GM23338 (cell line): ENCODE measurements at regions not wholly inside any gene's neighbourhood (a gene's known extent, or its start where the extent isn't known, plus 50 kb on each side); places are given as distances from the start of the nearest gene placed in this dataset.

Experiments
- ATAC-seq: fragments of 200-7000 bp; cut with Tn5 transposase; 3 replicates; pipeline ENCODE4 v1.9.1; 2020
- DNase-seq: peaks from one replicate; pipeline ENCODE4 v3.0.0-alpha.2; 2015; ENCODE audit warnings: low spot score
- H2AFZ ChIP-seq: fragments of 200-600 bp; sonication (generic); 2 replicates; pipeline ENCODE4 v1.8.0; 2016; ENCODE audit warnings: antibody characterized with exemption, mild to moderate bottlenecking, moderate library complexity
- H3F3A ChIP-seq: fragments of 200-600 bp; sonication (generic); replicated peaks from 2 replicates; pipeline ENCODE4 v1.8.0; 2017; ENCODE audit warnings: antibody characterized with exemption, mixed run types, low read depth
- H3K27ac ChIP-seq: fragments of 200-600 bp; sonication (generic); 2 replicates; pipeline ENCODE4 v1.6.1; 2016; ENCODE audit warnings: low read depth
- H3K27me3 ChIP-seq: fragments of 200-600 bp; sonication (generic); 2 replicates; pipeline ENCODE4 v1.8.0; 2016; ENCODE audit warnings: mild to moderate bottlenecking, mixed run types, moderate library complexity; ENCODE audit not compliant: insufficient read depth
- H3K36me3 ChIP-seq: fragments of 200-600 bp; sonication (generic); 2 replicates; pipeline ENCODE4 v1.8.0; 2016; ENCODE audit warnings: mild to moderate bottlenecking; ENCODE audit not compliant: insufficient read depth
- H3K4me1 ChIP-seq: fragments of 200-600 bp; sonication (generic); 2 replicates; pipeline ENCODE4 v1.8.0; 2016; ENCODE audit warnings: mild to moderate bottlenecking, moderate library complexity; ENCODE audit not compliant: insufficient read depth
- H3K4me2 ChIP-seq: fragments of 200-600 bp; sonication (generic); 2 replicates; pipeline ENCODE4 v1.7.1; 2017; ENCODE audit warnings: mixed run types
- H3K4me3 ChIP-seq: fragments of 200-600 bp; sonication (generic); 2 replicates; pipeline ENCODE4 v1.6.1; 2016; ENCODE audit warnings: mixed run types
- H3K79me2 ChIP-seq: fragments of 200-600 bp; sonication (generic); replicated peaks from 2 replicates; pipeline ENCODE4 v1.8.0; 2017; ENCODE audit warnings: mild to moderate bottlenecking; ENCODE audit not compliant: insufficient read depth
- H3K9me2 ChIP-seq: fragments of 200-600 bp; sonication (generic); 2 replicates; pipeline ENCODE4 v1.8.0; 2017; ENCODE audit not compliant: insufficient read depth
- H4K20me1 ChIP-seq: fragments of 200-600 bp; sonication (generic); replicated peaks from 2 replicates; pipeline ENCODE4 v1.8.0; 2017; ENCODE audit warnings: mild to moderate bottlenecking; ENCODE audit not compliant: insufficient read depth
- H3K27ac Mint-ChIP-seq: 2 replicates; pipeline ENCODE4 v1.8.0; 2020; ENCODE audit warnings: inconsistent platforms, mild to moderate bottlenecking, moderate library complexity, mixed read lengths
- H3K27me3 Mint-ChIP-seq: 3 replicates; pipeline ENCODE4 v1.8.0; 2022; ENCODE audit warnings: low read depth, mild to moderate bottlenecking, moderate library complexity, mixed read lengths, inconsistent platforms; ENCODE audit not compliant: insufficient read depth, poor library complexity
- H3K36me3 Mint-ChIP-seq: 3 replicates; pipeline ENCODE4 v1.8.0; 2021; ENCODE audit warnings: low read depth, mild to moderate bottlenecking, inconsistent platforms, moderate library complexity, mixed read lengths
- H3K4me1 Mint-ChIP-seq: 3 replicates; pipeline ENCODE4 v1.8.0; 2020; ENCODE audit warnings: mild to moderate bottlenecking, inconsistent platforms, mixed read lengths
- H3K4me3 Mint-ChIP-seq: 3 replicates; pipeline ENCODE4 v1.8.0; 2021; ENCODE audit warnings: moderate library complexity, mild to moderate bottlenecking, inconsistent platforms, mixed read lengths
- H3K9me3 Mint-ChIP-seq: 3 replicates; pipeline ENCODE4 v1.8.0; 2020; ENCODE audit warnings: moderate library complexity, mild to moderate bottlenecking, inconsistent platforms, mixed read lengths
- CREB1 ChIP-seq: fragments of 250-450 bp; sonication (Bioruptor Pico); IDR thresholded peaks from 2 replicates; pipeline ENCODE4 v1.5.0; 2020; ENCODE audit warnings: low read depth, mild to moderate bottlenecking, moderate library complexity
- EZH2 ChIP-seq: fragments of 200-600 bp; sonication (generic); IDR thresholded peaks from one replicate; pipeline ENCODE4 v1.8.0; 2017; ENCODE audit warnings: antibody characterized with exemption, mild to moderate bottlenecking, low read depth; ENCODE audit not compliant: unreplicated experiment
- EZH2phosphoT487 ChIP-seq: fragments of 200-600 bp; sonication (generic); IDR thresholded peaks from one replicate; pipeline ENCODE4 v1.8.1; 2018; ENCODE audit warnings: antibody characterized with exemption; ENCODE audit not compliant: unreplicated experiment
- JUNB ChIP-seq: IDR thresholded peaks from one replicate; pipeline ENCODE4 v1.6.1; 2016; ENCODE audit warnings: antibody characterized with exemption; ENCODE audit not compliant: unreplicated experiment
- NANOG ChIP-seq: IDR thresholded peaks from 2 replicates; pipeline ENCODE4 v1.6.1; 2016; ENCODE audit warnings: antibody characterized with exemption, borderline replicate concordance
- POLR2AphosphoS5 ChIP-seq: IDR thresholded peaks from 2 replicates; pipeline ENCODE4 v1.6.1; 2016; ENCODE audit warnings: antibody characterized with exemption, low read depth
- ZNF114 ChIP-seq: fragments of 250-450 bp; sonication (Bioruptor Pico); IDR thresholded peaks from 2 replicates; pipeline ENCODE4 v1.5.0; 2020; ENCODE audit warnings: mild to moderate bottlenecking, moderate library complexity
- ZNF462 ChIP-seq: fragments of 250-450 bp; sonication (Bioruptor Pico); IDR thresholded peaks from 2 replicates; pipeline ENCODE4 v1.5.0; 2020; ENCODE audit warnings: mild to moderate bottlenecking, moderate library complexity
- TF ChIP-seq, protein P1 (sequence below), 2 experiments: fragments of 200-600 bp in 1 of 2; sonication (generic) in 1 of 2; conservative IDR thresholded peaks; 2 replicates each; pipeline versions ENCODE4 v1.5.1 to v1.6.1; 2016 to 2017; ENCODE audit warnings: antibody characterized with exemption in 2 of 2, low read depth in 2 of 2, mild to moderate bottlenecking in 2 of 2, moderate library complexity in 1 of 2
- TF ChIP-seq, protein P2 (sequence below): IDR thresholded peaks from 2 replicates; pipeline ENCODE4 v1.6.1; 2016; ENCODE audit warnings: antibody characterized with exemption
- TF ChIP-seq, protein P3 (sequence below): IDR thresholded peaks from one replicate; pipeline ENCODE4 v1.6.1; 2018; ENCODE audit warnings: antibody characterized with exemption; ENCODE audit not compliant: unreplicated experiment

GRCh38 chr2:109054865-109055264, 65.8 kb upstream of the EDAR start:
- no peak overlapping the region for H2AFZ ChIP-seq
- Mint-ChIP-seq H3K4me3 (no peak overlapping the region), H3K27ac (no peak overlapping the region), H3K4me1 (peaks cover 3% of the 10 kb centered on the region; the same call in 1 of the 3 replicates), H3K36me3 (no peaks in the 10 kb centered on the region), H3K9me3 (no peaks in the 10 kb centered on the region), H3K27me3 (peaks cover 9% of the 10 kb centered on the region)
- H3K4me3 ChIP-seq: no peak overlapping the region
- H3K4me2 ChIP-seq: no peak overlapping the region
- no peak for TF ChIP-seq EZH2phosphoT487
- TF ChIP-seq, protein P1, sequence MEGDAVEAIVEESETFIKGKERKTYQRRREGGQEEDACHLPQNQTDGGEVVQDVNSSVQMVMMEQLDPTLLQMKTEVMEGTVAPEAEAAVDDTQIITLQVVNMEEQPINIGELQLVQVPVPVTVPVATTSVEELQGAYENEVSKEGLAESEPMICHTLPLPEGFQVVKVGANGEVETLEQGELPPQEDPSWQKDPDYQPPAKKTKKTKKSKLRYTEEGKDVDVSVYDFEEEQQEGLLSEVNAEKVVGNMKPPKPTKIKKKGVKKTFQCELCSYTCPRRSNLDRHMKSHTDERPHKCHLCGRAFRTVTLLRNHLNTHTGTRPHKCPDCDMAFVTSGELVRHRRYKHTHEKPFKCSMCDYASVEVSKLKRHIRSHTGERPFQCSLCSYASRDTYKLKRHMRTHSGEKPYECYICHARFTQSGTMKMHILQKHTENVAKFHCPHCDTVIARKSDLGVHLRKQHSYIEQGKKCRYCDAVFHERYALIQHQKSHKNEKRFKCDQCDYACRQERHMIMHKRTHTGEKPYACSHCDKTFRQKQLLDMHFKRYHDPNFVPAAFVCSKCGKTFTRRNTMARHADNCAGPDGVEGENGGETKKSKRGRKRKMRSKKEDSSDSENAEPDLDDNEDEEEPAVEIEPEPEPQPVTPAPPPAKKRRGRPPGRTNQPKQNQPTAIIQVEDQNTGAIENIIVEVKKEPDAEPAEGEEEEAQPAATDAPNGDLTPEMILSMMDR (conservative IDR thresholded peaks at IDR 0.05; ENCODE audit: low read depth in 2 of 2): no peak
- no peak for TF ChIP-seq EZH2
- TF ChIP-seq, protein P2, sequence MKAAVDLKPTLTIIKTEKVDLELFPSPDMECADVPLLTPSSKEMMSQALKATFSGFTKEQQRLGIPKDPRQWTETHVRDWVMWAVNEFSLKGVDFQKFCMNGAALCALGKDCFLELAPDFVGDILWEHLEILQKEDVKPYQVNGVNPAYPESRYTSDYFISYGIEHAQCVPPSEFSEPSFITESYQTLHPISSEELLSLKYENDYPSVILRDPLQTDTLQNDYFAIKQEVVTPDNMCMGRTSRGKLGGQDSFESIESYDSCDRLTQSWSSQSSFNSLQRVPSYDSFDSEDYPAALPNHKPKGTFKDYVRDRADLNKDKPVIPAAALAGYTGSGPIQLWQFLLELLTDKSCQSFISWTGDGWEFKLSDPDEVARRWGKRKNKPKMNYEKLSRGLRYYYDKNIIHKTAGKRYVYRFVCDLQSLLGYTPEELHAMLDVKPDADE: no peak
- no peak for TF ChIP-seq NANOG
- TF ChIP-seq ZNF114: no peak
- TF ChIP-seq ZNF462 (CRISPR knock-in tag): no peak
- TF ChIP-seq JUNB: no peak
- no peak for TF ChIP-seq POLR2AphosphoS5
- TF ChIP-seq, protein P3, sequence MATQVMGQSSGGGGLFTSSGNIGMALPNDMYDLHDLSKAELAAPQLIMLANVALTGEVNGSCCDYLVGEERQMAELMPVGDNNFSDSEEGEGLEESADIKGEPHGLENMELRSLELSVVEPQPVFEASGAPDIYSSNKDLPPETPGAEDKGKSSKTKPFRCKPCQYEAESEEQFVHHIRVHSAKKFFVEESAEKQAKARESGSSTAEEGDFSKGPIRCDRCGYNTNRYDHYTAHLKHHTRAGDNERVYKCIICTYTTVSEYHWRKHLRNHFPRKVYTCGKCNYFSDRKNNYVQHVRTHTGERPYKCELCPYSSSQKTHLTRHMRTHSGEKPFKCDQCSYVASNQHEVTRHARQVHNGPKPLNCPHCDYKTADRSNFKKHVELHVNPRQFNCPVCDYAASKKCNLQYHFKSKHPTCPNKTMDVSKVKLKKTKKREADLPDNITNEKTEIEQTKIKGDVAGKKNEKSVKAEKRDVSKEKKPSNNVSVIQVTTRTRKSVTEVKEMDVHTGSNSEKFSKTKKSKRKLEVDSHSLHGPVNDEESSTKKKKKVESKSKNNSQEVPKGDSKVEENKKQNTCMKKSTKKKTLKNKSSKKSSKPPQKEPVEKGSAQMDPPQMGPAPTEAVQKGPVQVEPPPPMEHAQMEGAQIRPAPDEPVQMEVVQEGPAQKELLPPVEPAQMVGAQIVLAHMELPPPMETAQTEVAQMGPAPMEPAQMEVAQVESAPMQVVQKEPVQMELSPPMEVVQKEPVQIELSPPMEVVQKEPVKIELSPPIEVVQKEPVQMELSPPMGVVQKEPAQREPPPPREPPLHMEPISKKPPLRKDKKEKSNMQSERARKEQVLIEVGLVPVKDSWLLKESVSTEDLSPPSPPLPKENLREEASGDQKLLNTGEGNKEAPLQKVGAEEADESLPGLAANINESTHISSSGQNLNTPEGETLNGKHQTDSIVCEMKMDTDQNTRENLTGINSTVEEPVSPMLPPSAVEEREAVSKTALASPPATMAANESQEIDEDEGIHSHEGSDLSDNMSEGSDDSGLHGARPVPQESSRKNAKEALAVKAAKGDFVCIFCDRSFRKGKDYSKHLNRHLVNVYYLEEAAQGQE: no peak
- no peak for TF ChIP-seq CREB1
- H3F3A ChIP-seq: no peaks in the 10 kb centered on the region
- DNase-seq: no peak
- H3K27ac ChIP-seq: no peak overlapping the region
- no peaks in the 10 kb centered on the region for H3K27me3 ChIP-seq
- no peaks in the 10 kb centered on the region for H3K36me3 ChIP-seq
- no peaks in the 10 kb centered on the region for H4K20me1 ChIP-seq
- H3K9me2 ChIP-seq: no peaks in the 10 kb centered on the region
- H3K4me1 ChIP-seq: no peaks in the 10 kb centered on the region
- no peaks in the 10 kb centered on the region for H3K79me2 ChIP-seq
- no peak for ATAC-seq
